ENCODE measurements at regions not wholly inside any gene's neighbourhood (a gene's known extent, or its start where the extent isn't known, plus 50 kb on each side); places are given as distances from the start of the nearest gene placed in this dataset.

- DNase-seq: no peak
- H3K36me3 Mint-ChIP-seq: no peaks in the 10 kb centered on the region
- H3K27me3 Mint-ChIP-seq: peaks cover 3% of the 10 kb centered on the region
- peaks cover 6% of the 10 kb centered on the region for H3K9me3 Mint-ChIP-seq
- H3K27ac Mint-ChIP-seq: no peak overlapping the region
- peaks cover 6% of the 10 kb centered on the region for H3K4me1 Mint-ChIP-seq
- H3K4me3 Mint-ChIP-seq: no peak overlapping the region
Observed at GRCh38 chr1:14320518-14320917, 278.0 kb upstream of the KAZN start.

- Mint-ChIP-seq H3K27ac (no peak overlapping the region), H3K4me3 (no peak overlapping the region)
Observed at GRCh38 chr1:14320986-14321385, 277.5 kb upstream of the KAZN start.

GRCh38 chr1:14321422-14321821, 277.1 kb upstream of the KAZN start:
- peaks cover 6% of the 10 kb centered on the region for H3K9me3 Mint-ChIP-seq
- no peaks in the 10 kb centered on the region for H3K36me3 Mint-ChIP-seq
- H3K27me3 Mint-ChIP-seq: peaks cover 6% of the 10 kb centered on the region
- DNase-seq: no peak
- no peak overlapping the region for H3K4me3 Mint-ChIP-seq
- H3K4me1 Mint-ChIP-seq: peaks cover 6% of the 10 kb centered on the region
- no peak overlapping the region for H3K27ac Mint-ChIP-seq

More at GRCh38 chr1:14320986-14321385, 277.5 kb upstream of the KAZN start:
- DNase-seq: no peak
- Mint-ChIP-seq H3K9me3 (peaks cover 6% of the 10 kb centered on the region), H3K27me3 (peaks cover 3% of the 10 kb centered on the region), H3K4me1 (peaks cover 6% of the 10 kb centered on the region), H3K36me3 (no peaks in the 10 kb centered on the region)

- H3K4me3 Mint-ChIP-seq: no peak overlapping the region
- H3K9me3 Mint-ChIP-seq: peaks cover 6% of the 10 kb centered on the region
- no peaks in the 10 kb centered on the region for H3K36me3 Mint-ChIP-seq
- H3K4me1 Mint-ChIP-seq: peaks cover 6% of the 10 kb centered on the region
- no peak for DNase-seq
- H3K27ac Mint-ChIP-seq: no peak overlapping the region
- H3K27me3 Mint-ChIP-seq: peaks cover 9% of the 10 kb centered on the region
Observed at GRCh38 chr1:14323568-14324247, 274.8 kb upstream of the KAZN start.

- peaks cover 9% of the 10 kb centered on the region for H3K27me3 Mint-ChIP-seq
- H3K27ac Mint-ChIP-seq: no peak overlapping the region
- DNase-seq: no peak
- H3K4me3 Mint-ChIP-seq: no peak overlapping the region
- H3K4me1 Mint-ChIP-seq: peaks cover 6% of the 10 kb centered on the region
- no peaks in the 10 kb centered on the region for H3K36me3 Mint-ChIP-seq
- peaks cover 5% of the 10 kb centered on the region for H3K9me3 Mint-ChIP-seq
Observed at GRCh38 chr1:14324248-14324630, 274.2 kb upstream of the KAZN start.

- Mint-ChIP-seq H3K9me3 (peaks cover 10% of the 10 kb centered on the region), H3K27me3 (peaks cover 6% of the 10 kb centered on the region), H3K4me3 (no peak overlapping the region), H3K27ac (no peak overlapping the region), H3K4me1 (no peaks in the 10 kb centered on the region), H3K36me3 (no peaks in the 10 kb centered on the region)
- DNase-seq: no peak
Observed at GRCh38 chr1:14326857-14327256, 271.6 kb upstream of the KAZN start.

GRCh38 chr1:14328685-14329084, 269.8 kb upstream of the KAZN start:
- Mint-ChIP-seq H3K9me3 (peaks cover 9% of the 10 kb centered on the region), H3K27ac (no peak overlapping the region), H3K4me1 (peaks cover 13% of the 10 kb centered on the region)

GRCh38 chr1:14332158-14332557, 266.3 kb upstream of the KAZN start:
- H3K27me3 Mint-ChIP-seq: no peaks in the 10 kb centered on the region
- H3K9me3 Mint-ChIP-seq: peaks cover 18% of the 10 kb centered on the region
- H3K36me3 Mint-ChIP-seq: peaks cover 4% of the 10 kb centered on the region
- H3K4me3 Mint-ChIP-seq: no peak overlapping the region
- peaks cover 20% of the 10 kb centered on the region for H3K4me1 Mint-ChIP-seq
- DNase-seq: no peak
- no peak overlapping the region for H3K27ac Mint-ChIP-seq

More at GRCh38 chr1:14328685-14329084, 269.8 kb upstream of the KAZN start:
- DNase-seq: no peak
- H3K36me3 Mint-ChIP-seq: peaks cover 4% of the 10 kb centered on the region
- H3K4me3 Mint-ChIP-seq: no peak overlapping the region
- peaks cover 6% of the 10 kb centered on the region for H3K27me3 Mint-ChIP-seq

- no peak overlapping the region for H3K4me3 Mint-ChIP-seq
- H3K27ac Mint-ChIP-seq: peak overlapping the region; percentile 10
- peaks cover 4% of the 10 kb centered on the region for H3K36me3 Mint-ChIP-seq
- DNase-seq: no peak
- H3K27me3 Mint-ChIP-seq: peaks cover 6% of the 10 kb centered on the region
- H3K4me1 Mint-ChIP-seq: peaks cover 22% of the 10 kb centered on the region
- peaks cover 18% of the 10 kb centered on the region for H3K9me3 Mint-ChIP-seq
Observed at GRCh38 chr1:14334336-14335176, 263.9 kb upstream of the KAZN start.

- H3K36me3 Mint-ChIP-seq: peaks cover 2% of the 10 kb centered on the region
- H3K4me1 Mint-ChIP-seq: peaks cover 10% of the 10 kb centered on the region
- peaks cover 6% of the 10 kb centered on the region for H3K27me3 Mint-ChIP-seq
- H3K27ac Mint-ChIP-seq: no peak overlapping the region
- DNase-seq: no peak
- H3K9me3 Mint-ChIP-seq: peaks cover 11% of the 10 kb centered on the region
- H3K4me3 Mint-ChIP-seq: no peak overlapping the region
Observed at GRCh38 chr1:14338509-14338908, 260.0 kb upstream of the KAZN start.

GRCh38 chr1:14339288-14339687, 259.2 kb upstream of the KAZN start:
- H3K27me3 Mint-ChIP-seq: peaks cover 6% of the 10 kb centered on the region
- no peak overlapping the region for H3K4me3 Mint-ChIP-seq
- DNase-seq: no peak
- peaks cover 8% of the 10 kb centered on the region for H3K4me1 Mint-ChIP-seq
- no peak overlapping the region for H3K27ac Mint-ChIP-seq
- peaks cover 10% of the 10 kb centered on the region for H3K9me3 Mint-ChIP-seq
- H3K36me3 Mint-ChIP-seq: no peaks in the 10 kb centered on the region

- Mint-ChIP-seq H3K4me1 (peaks cover 5% of the 10 kb centered on the region), H3K27ac (no peak overlapping the region), H3K4me3 (no peak overlapping the region), H3K9me3 (peaks cover 8% of the 10 kb centered on the region), H3K36me3 (no peaks in the 10 kb centered on the region), H3K27me3 (peaks cover 6% of the 10 kb centered on the region)
- DNase-seq: no peak
Observed at GRCh38 chr1:14340002-14340785, 258.3 kb upstream of the KAZN start.

- no peak overlapping the region for H3K4me3 Mint-ChIP-seq
- peaks cover 2% of the 10 kb centered on the region for H3K4me1 Mint-ChIP-seq
- H3K27me3 Mint-ChIP-seq: peaks cover 6% of the 10 kb centered on the region
- no peaks in the 10 kb centered on the region for H3K36me3 Mint-ChIP-seq
- no peak for DNase-seq
- H3K27ac Mint-ChIP-seq: no peak overlapping the region
- H3K9me3 Mint-ChIP-seq: peaks cover 3% of the 10 kb centered on the region
Observed at GRCh38 chr1:14341147-14341546, 257.3 kb upstream of the KAZN start.

GRCh38 chr1:14345946-14346550, 252.4 kb upstream of the KAZN start:
- peaks cover 6% of the 10 kb centered on the region for H3K27me3 Mint-ChIP-seq
- H3K4me3 Mint-ChIP-seq: no peak overlapping the region
- H3K9me3 Mint-ChIP-seq: no peaks in the 10 kb centered on the region

GRCh38 chr1:14347186-14347585, 251.3 kb upstream of the KAZN start:
- H3K4me3 Mint-ChIP-seq: no peak overlapping the region
- H3K27ac Mint-ChIP-seq: no peak overlapping the region
- H3K4me1 Mint-ChIP-seq: no peaks in the 10 kb centered on the region
- no peaks in the 10 kb centered on the region for H3K36me3 Mint-ChIP-seq
- DNase-seq: no peak
- no peaks in the 10 kb centered on the region for H3K9me3 Mint-ChIP-seq
- H3K27me3 Mint-ChIP-seq: peaks cover 6% of the 10 kb centered on the region

More at GRCh38 chr1:14345946-14346550, 252.4 kb upstream of the KAZN start:
- Mint-ChIP-seq H3K36me3 (no peaks in the 10 kb centered on the region), H3K4me1 (no peaks in the 10 kb centered on the region), H3K27ac (no peak overlapping the region)
- no peak for DNase-seq

Data from activated naive CD8-positive, alpha-beta T cell treated with anti-CD3 and anti-CD28 coated beads for 36 hours (primary cell).